HepG2 (cell line): ENCODE measurements at regions not wholly inside any gene's neighbourhood (a gene's known extent, or its start where the extent isn't known, plus 50 kb on each side); places are given as distances from the start of the nearest gene placed in this dataset.

Source experiments
- ATAC-seq: fragments of 200-7000 bp; cut with Tn5 transposase; 3 replicates; pipeline ENCODE4 v1.9.1; 2020; ENCODE audit warnings: mild to moderate bottlenecking, moderate library complexity
- BruUV-seq: library from RNA; stranded (reverse); fragments of 400-500 nt; replicated peaks from 2 replicates; lab custom pipeline; 2021; lab: Mats Ljungman, UMichigan
- CTCF ChIA-PET: fragments of 300-600 bp; formaldehyde crosslinking; extraction: SDS; loops from one replicate; lab custom pipeline; 2021; ENCODE audit warnings: low total read pairs, inconsistent platforms, low intra/inter-chr PET ratio; lab: Yijun Ruan, JAX
- POLR2A ChIA-PET: fragments of 350-600 bp; sonication (Branson Sonifier 250); formaldehyde crosslinking; loops from one replicate; lab custom pipeline; 2020; ENCODE audit warnings: antibody characterized with exemption, inconsistent platforms; lab: Yijun Ruan, JAX
- DNase-seq: peaks from one replicate; pipeline ENCODE4 v3.0.0-alpha.2; 2015; ENCODE audit warnings: low spot score
- FAIRE-seq: peaks from 3 replicates; lab custom pipeline; 2011; peaks lifted over from hg19 to GRCh38; lab: Jason Lieb, UNC
- H2AFZ ChIP-seq: one replicate; pipeline ENCODE4 v1.6.1; 2011; ENCODE audit warnings: low read length, inconsistent platforms
- H3K27ac ChIP-seq: fragments of 300-600 bp; 3 replicates; pipeline ENCODE4 v1.8.0; 2011; ENCODE audit warnings: mixed run types, mild to moderate bottlenecking, mixed read lengths, low read length, inconsistent platforms; ENCODE audit not compliant: insufficient read depth; ENCODE audit errors: extremely low read length
- H3K27me3 ChIP-seq, 2 experiments: fragments of 200-600 bp in 1 of 2; 2 replicates in 1 of 2; 3 replicates in 1 of 2; pipeline versions ENCODE4 v1.6.0 to v1.8.0; 2011; ENCODE audit warnings: low read length in 2 of 2, mild to moderate bottlenecking in 2 of 2, moderate library complexity in 2 of 2, inconsistent platforms in 1 of 2; ENCODE audit not compliant: insufficient read depth in 2 of 2, control insufficient read depth in 1 of 2
- H3K36me3 ChIP-seq, 2 experiments: fragments of 200-600 bp in 1 of 2; replicated peaks in 1 of 2; 2 replicates in 1 of 2; 3 replicates in 1 of 2; pipeline versions ENCODE4 v1.5.1 to v1.8.0; 2011; ENCODE audit warnings: low read length in 2 of 2, inconsistent platforms in 1 of 2; ENCODE audit not compliant: insufficient read depth in 2 of 2, control insufficient read depth in 1 of 2
- H3K4me1 ChIP-seq: 2 replicates; pipeline ENCODE4 v1.5.1; 2012; ENCODE audit warnings: low read length, inconsistent platforms; ENCODE audit not compliant: insufficient read depth
- H3K4me2 ChIP-seq: 2 replicates; pipeline ENCODE4 v1.6.0; 2011; ENCODE audit warnings: low read depth, low read length, inconsistent platforms
- H3K4me3 ChIP-seq, 3 experiments: fragments of 200-600 bp in 1 of 3; sonication (generic), shearing (Covaris generic) in 1 of 3; replicated peaks in 1 of 3; 2 replicates each; pipeline ENCODE4 v1.5.1; 2011 to 2016; ENCODE audit warnings: low read length in 3 of 3, inconsistent platforms in 2 of 3, low read depth in 2 of 3, mild to moderate bottlenecking in 2 of 3, control low read depth in 1 of 3, mixed read lengths in 1 of 3; ENCODE audit not compliant: insufficient read depth in 1 of 3
- H3K79me2 ChIP-seq: one replicate; pipeline ENCODE4 v1.6.1; 2011; ENCODE audit warnings: low read length, inconsistent platforms; ENCODE audit not compliant: insufficient read depth
- H3K9ac ChIP-seq: 2 replicates; pipeline ENCODE4 v1.6.0; 2011; ENCODE audit warnings: mild to moderate bottlenecking, low read depth, low read length, inconsistent platforms; ENCODE audit not compliant: insufficient read depth
- H3K9me3 ChIP-seq: 2 replicates; pipeline ENCODE4 v1.5.1; 2012; ENCODE audit warnings: mild to moderate bottlenecking, low read length
- H4K20me1 ChIP-seq: 2 replicates; pipeline ENCODE4 v1.6.0; 2011; ENCODE audit warnings: inconsistent platforms, mild to moderate bottlenecking, low read length, moderate library complexity; ENCODE audit not compliant: insufficient read depth
- FIP1L1 ChIP-seq: fragments of 200-400 bp; formaldehyde crosslinking; IDR thresholded peaks from 2 replicates; pipeline ENCODE4 v1.6.1; 2018; ENCODE audit warnings: low read depth, mild to moderate bottlenecking, low read length, moderate library complexity, borderline replicate concordance; ENCODE audit not compliant: insufficient read depth
- KDM6A ChIP-seq: IDR thresholded peaks from 2 replicates; pipeline ENCODE4 v1.6.1; 2016; ENCODE audit warnings: low read depth
- MIER3 ChIP-seq: IDR thresholded peaks from 2 replicates; pipeline ENCODE4 v1.6.1; 2016; ENCODE audit warnings: missing compliant biosample characterization, borderline replicate concordance
- MXD1 ChIP-seq: sonication (generic); formaldehyde crosslinking; IDR thresholded peaks from 2 replicates; pipeline ENCODE4 v1.4.0; 2020; ENCODE audit warnings: mild to moderate bottlenecking, missing genetic modification reagents
- NCOA1 ChIP-seq: sonication (generic); formaldehyde crosslinking; IDR thresholded peaks from 2 replicates; pipeline ENCODE4 v1.9.0; 2021; ENCODE audit warnings: missing genetic modification reagents
- RFX3 ChIP-seq: IDR thresholded peaks from 2 replicates; pipeline ENCODE4 v1.6.1; 2016; ENCODE audit warnings: missing biosample characterization, missing genetic modification reagents
- SIX1 ChIP-seq: sonication (generic); formaldehyde crosslinking; IDR thresholded peaks from 2 replicates; pipeline ENCODE4 v1.4.0; 2020; ENCODE audit warnings: missing genetic modification reagents, borderline replicate concordance
- SMAD1 ChIP-seq: sonication (generic); formaldehyde crosslinking; IDR thresholded peaks from 2 replicates; pipeline ENCODE4 v1.4.0; 2020; ENCODE audit warnings: missing genetic modification reagents, low read depth, mild to moderate bottlenecking, borderline replicate concordance
- STAG1 ChIP-seq: sonication (generic); formaldehyde crosslinking; IDR thresholded peaks from 2 replicates; pipeline ENCODE4 v1.4.0; 2020; ENCODE audit warnings: missing genetic modification reagents
- XRCC5 ChIP-seq: fragments of 200-400 bp; formaldehyde crosslinking; optimal IDR thresholded peaks from 2 replicates; pipeline ENCODE3; 2017; ENCODE audit warnings: mild to moderate bottlenecking, low read length
- ZNF251 ChIP-seq: sonication (generic); formaldehyde crosslinking; IDR thresholded peaks from 2 replicates; pipeline ENCODE4 v1.9.0; 2021; ENCODE audit warnings: mild to moderate bottlenecking, missing genetic modification reagents
- ZNF446 ChIP-seq: sonication (generic); formaldehyde crosslinking; IDR thresholded peaks from 2 replicates; pipeline ENCODE4 v1.5.0; 2020; ENCODE audit warnings: mild to moderate bottlenecking, missing genetic modification reagents
- ZNF605 ChIP-seq: sonication (generic); formaldehyde crosslinking; IDR thresholded peaks from 2 replicates; pipeline ENCODE4 v1.8.0; 2022; ENCODE audit warnings: mild to moderate bottlenecking, missing genetic modification reagents
- WGBS: methylation state at CpG from one replicate; pipeline ENCODE4 v1.1.6; 2017; ENCODE audit warnings: low lambda C conversion rate; 5-methylcytosine and 5-hydroxymethylcytosine counted together
- in situ Hi-C: cut with HindIII; loops from 2 replicates; pipeline ENCODE4 v1.10.0; 2017; ENCODE audit warnings: low pct_unique_long_range_greater_than_20kb; ENCODE audit not compliant: extremely low pct_ligation_motif_present
- intact Hi-C: fragments of 100-400 bp; cut with micrococcal nuclease; formaldehyde crosslinking; loops from one replicate; pipeline ENCODE4 v1.10.0; 2022; ENCODE audit not compliant: unreplicated experiment
- TF ChIP-seq, protein P1 (sequence below): sonication (generic); formaldehyde crosslinking; IDR thresholded peaks from 2 replicates; pipeline ENCODE4 v1.4.0; 2020; ENCODE audit warnings: missing genetic modification reagents
- TF ChIP-seq, protein P2 (sequence below): sonication (generic); formaldehyde crosslinking; IDR thresholded peaks from 2 replicates; pipeline ENCODE4 v1.9.0; 2022; ENCODE audit warnings: low read depth, missing genetic modification reagents
- TF ChIP-seq, protein P3 (sequence below): sonication (generic); formaldehyde crosslinking; conservative IDR thresholded peaks from 2 replicates; pipeline ENCODE4 v1.4.0; 2020; ENCODE audit warnings: missing genetic modification reagents

- intact Hi-C loops (no loop called here), in situ Hi-C loops (no loop called here)
- POLR2A ChIA-PET, result no interaction called here
- CTCF ChIA-PET, result no interaction called here
- H3K4me1 ChIP-seq, result no peaks in the 10 kb centered on the region
- H3K4me3 ChIP-seq, result no peak overlapping the region
- H3K79me2 ChIP-seq, result no peaks in the 10 kb centered on the region
- no peak overlapping the region for H2AFZ ChIP-seq
- H3K27ac ChIP-seq, result no peak overlapping the region
- H3K4me2 ChIP-seq, result no peak overlapping the region
- no TSS peak for BruUV-seq
- 7% methylated on average over 2 of the region's 2 CpGs for WGBS
- H3K9ac ChIP-seq, result no peak overlapping the region
- no peaks in the 10 kb centered on the region for H4K20me1 ChIP-seq
- TF ChIP-seq FIP1L1 (no peak), SMAD1 (CRISPR knock-in tag) (no peak), SIX1 (CRISPR knock-in tag) (no peak), KDM6A (CRISPR knock-in tag) (no peak), ZNF446 (CRISPR knock-in tag) (no peak), MIER3 (CRISPR knock-in tag) (no peak), ZNF251 (CRISPR knock-in tag) (no peak), XRCC5 (no peak), MXD1 (no peak), STAG1 (CRISPR knock-in tag) (no peak), NCOA1 (CRISPR knock-in tag) (no peak), ZNF605 (CRISPR knock-in tag) (no peak), RFX3 (CRISPR knock-in tag) (no peak)
- TF ChIP-seq, protein P1, sequence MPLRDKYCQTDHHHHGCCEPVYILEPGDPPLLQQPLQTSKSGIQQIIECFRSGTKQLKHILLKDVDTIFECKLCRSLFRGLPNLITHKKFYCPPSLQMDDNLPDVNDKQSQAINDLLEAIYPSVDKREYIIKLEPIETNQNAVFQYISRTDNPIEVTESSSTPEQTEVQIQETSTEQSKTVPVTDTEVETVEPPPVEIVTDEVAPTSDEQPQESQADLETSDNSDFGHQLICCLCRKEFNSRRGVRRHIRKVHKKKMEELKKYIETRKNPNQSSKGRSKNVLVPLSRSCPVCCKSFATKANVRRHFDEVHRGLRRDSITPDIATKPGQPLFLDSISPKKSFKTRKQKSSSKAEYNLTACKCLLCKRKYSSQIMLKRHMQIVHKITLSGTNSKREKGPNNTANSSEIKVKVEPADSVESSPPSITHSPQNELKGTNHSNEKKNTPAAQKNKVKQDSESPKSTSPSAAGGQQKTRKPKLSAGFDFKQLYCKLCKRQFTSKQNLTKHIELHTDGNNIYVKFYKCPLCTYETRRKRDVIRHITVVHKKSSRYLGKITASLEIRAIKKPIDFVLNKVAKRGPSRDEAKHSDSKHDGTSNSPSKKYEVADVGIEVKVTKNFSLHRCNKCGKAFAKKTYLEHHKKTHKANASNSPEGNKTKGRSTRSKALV, result no peak
- TF ChIP-seq, protein P2, sequence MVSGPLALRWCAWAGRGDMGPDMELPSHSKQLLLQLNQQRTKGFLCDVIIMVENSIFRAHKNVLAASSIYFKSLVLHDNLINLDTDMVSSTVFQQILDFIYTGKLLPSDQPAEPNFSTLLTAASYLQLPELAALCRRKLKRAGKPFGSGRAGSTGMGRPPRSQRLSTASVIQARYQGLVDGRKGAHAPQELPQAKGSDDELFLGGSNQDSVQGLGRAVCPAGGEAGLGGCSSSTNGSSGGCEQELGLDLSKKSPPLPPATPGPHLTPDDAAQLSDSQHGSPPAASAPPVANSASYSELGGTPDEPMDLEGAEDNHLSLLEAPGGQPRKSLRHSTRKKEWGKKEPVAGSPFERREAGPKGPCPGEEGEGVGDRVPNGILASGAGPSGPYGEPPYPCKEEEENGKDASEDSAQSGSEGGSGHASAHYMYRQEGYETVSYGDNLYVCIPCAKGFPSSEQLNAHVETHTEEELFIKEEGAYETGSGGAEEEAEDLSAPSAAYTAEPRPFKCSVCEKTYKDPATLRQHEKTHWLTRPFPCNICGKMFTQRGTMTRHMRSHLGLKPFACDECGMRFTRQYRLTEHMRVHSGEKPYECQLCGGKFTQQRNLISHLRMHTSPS (CRISPR knock-in tag), result no peak
- TF ChIP-seq, protein P3, sequence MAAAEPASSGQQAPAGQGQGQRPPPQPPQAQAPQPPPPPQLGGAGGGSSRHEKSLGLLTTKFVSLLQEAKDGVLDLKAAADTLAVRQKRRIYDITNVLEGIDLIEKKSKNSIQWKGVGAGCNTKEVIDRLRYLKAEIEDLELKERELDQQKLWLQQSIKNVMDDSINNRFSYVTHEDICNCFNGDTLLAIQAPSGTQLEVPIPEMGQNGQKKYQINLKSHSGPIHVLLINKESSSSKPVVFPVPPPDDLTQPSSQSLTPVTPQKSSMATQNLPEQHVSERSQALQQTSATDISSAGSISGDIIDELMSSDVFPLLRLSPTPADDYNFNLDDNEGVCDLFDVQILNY, result no peak
- DNase-seq, result no peak
- peaks cover 39% of the 10 kb centered on the region for H3K9me3 ChIP-seq
- H3K36me3 ChIP-seq, result no peaks in the 10 kb centered on the region
- no peaks in the 10 kb centered on the region for H3K27me3 ChIP-seq
- no peak for ATAC-seq
- no peak for FAIRE-seq
These were observed 199.6 kb upstream of the CELF2 start for GRCh38 chr10:10818082-10818481.
